HG03103 (cell line): ENCODE measurements at regions not wholly inside any gene's neighbourhood (a gene's known extent, or its start where the extent isn't known, plus 50 kb on each side); places are given as distances from the start of the nearest gene placed in this dataset.

Experiments
- ATAC-seq: cut with Tn5 transposase; IDR thresholded peaks from one replicate; pipeline ENCODE4 v1.9.1; 2021; ENCODE audit warnings: low read depth; ENCODE audit not compliant: unreplicated experiment

DNA sequence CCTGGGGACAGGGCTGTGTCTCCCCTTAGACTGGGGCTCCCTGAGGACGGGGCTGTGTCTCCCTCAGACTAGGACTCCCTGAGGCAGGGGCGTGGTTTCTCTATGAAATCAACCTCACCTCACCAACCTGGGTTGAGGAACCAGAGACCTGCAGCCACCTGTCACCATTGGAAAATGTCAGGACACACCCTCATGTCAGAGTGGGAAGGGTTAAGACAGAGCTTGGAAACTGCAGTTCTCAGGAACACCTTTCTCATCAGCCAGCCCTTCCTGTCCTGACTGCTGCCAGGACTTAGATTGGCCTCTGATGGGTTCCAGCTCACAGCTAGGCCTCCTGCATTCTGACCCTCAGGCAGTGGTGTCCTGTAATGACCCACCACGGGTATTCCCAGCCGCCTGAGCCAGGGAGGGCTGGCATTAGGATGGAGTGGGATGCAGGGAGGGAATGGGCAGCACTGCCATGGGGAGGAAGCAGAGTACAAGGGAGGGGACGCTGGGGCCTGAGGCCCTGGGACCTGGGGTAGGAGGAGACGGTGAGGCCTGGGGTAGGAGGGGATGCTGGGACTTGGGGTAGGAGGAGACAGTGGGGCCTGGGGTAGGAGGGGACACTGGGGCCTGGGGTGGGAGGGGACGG is 76.3 kb downstream of the MRPL14 start:
- no peak for ATAC-seq

DNA sequence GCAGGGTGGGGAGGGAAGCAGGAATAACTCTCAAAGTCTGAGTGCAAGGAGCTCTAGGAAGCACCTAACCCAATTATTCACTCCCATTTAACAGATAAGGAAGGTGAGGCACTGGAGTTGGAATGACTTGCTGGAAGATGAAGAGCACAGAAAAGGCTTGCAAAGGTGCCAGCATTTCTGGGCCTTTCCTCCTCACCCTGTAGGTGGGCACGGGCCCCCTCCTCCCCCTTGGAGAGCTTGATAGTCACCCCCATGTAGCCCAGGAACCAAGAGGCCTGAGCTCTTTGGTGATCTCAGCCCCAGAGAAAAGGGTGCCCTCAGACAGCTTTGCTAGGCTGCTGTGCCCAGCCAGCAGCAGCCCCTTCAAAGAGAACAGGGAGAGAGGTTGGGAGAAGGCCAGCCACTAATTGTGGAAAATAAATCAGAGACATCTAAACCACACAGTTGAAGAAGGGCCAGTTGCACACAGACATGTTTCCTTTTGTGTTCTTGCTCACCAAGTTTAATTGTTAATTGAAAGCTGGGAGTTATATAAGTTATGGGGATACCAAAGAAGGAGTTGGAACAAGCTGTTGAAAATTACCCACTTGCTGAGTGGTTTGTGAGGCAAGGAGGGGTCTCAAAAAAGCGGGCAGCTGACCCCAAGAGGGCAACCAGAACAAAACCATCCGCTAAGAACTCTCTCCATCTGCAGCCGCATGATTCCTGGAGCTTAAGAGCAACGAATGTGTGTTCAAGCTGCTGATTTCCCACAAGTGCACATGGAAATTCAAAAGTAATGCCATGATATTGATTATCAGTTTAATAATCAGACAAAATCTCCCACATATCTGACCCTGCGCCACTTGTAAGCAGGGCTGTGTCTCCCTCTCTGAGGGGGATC is 77.0 kb downstream of the MRPL14 start:
- ATAC-seq = no peak

DNA sequence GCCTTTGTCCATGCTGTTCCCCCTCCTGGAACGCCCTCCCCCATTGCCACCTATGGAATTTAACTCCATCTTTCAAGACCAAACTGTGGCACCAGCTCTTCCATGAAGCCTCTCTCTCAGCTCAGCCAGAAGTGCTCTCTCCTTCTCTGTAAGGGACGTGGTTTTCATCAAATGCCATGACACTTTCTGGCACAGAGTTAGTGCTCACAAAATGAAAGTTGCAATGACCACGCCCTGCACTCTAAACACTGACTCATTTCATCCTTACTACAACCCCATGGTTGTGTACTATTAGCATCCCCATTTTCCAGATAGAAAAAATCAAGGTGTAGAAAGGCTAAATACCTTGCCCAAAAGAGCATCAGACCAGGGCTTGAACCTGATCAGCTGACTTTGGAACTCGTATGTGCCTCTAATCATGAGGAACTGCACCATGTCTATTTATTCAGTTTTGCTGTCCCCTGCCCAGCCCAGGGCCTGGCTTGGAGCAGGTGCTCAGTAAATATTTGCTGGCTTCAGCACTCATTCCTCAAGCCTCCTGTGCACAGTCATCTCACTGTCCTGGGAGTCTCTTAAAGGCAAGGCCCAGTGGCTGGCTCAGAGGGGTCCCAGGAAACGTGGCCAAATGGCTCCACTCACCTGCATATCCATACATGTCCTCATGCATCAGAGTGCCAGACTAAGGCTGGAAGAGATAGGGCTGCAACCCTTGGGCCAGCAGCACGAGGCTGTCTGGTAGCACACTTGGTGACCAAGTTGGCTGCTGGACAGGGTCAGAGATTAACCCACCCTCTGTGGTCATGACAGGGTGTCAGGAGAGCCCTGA is 77.9 kb downstream of the MRPL14 start:
- ATAC-seq = no peak

DNA sequence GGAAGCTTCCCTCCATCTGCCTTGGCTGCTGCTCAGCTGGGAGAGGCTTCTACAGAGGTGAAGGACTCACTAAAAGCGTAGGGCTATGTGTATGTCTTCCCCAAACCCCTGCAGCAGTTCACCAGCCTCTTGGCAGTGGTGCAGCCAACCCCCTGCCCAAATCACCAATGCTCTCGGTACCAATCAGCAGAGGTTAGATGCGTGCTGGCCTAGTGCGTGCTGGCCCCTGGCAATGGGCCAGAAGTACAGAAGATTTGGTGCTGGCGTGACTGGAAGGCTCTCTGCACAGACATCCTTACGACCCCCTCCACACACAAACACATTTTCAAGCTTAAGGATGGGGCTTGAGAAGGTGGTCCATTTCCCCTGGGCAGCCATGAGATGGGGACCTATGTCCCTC is 79.0 kb downstream of the MRPL14 start:
- no peak for ATAC-seq

DNA sequence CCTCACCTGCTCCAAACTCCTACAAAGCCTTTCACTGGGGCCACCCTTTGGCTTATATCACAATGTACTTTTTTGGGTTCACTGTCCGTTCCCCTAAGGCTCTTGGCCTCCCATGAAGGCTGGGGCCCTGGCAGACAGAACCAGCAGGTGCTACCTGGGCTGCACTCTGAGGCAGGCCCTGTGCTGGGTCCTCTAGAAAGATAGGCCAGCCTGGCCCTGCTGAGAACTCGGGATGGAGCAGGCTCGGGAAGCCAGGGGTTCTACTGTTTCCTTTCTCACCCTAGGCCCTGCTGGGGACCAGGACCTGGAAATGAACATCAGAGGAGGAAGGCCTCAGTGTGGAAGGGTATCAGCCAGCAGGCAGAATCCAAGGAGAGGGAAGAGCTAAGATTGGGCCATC is 79.5 kb downstream of the MRPL14 start:
- ATAC-seq = no peak

DNA sequence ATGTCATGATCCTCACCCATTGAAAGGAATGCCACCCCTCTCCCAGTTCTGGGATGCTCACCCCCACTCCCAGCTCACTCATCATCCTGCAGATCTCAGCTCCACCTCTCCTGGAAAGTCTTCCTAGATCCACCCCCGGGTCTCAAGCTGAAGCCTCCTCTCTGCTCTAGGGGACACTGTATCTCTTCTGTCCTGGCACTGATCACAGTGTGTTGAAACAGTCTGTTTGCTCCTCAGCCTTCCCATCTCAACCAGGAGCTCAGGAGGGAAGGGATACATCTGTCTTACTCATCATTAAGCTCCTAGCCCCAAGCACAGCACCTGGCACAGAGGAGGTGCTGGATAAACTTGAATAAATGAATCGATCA is 80.1 kb downstream of the MRPL14 start:
- no peak for ATAC-seq

DNA sequence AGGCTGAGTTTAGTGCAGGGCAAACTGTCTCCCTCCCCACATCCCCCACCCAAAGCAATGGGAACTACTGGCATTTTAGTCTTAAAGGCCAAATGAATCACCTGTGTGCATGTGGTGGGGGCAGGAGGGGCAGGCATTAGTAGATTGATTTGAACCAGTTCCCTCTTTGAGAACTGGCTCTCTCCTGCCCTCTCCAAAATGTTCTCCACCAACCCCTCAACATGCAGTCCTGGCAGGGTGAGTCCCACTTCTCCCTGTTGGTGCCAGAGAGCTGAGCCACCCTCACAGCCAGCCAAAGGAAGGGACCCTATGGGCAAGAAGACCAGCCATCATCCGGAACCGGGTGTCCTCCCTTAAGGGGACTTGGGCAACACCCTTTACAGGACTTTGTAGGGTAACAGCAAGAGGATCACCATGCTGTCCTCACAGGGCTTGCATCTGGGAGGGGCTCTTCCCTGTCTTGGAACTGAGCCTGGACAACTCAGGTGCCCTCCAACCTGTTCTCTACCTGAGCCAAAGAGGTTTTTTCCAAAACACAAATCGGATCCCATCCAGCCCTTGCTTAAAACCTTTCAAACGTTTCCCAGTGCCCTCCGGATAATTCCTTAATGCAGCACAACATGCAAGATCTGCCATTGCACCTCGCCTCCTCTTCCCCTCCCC is 80.6 kb downstream of the MRPL14 start:
- no peak for ATAC-seq

DNA sequence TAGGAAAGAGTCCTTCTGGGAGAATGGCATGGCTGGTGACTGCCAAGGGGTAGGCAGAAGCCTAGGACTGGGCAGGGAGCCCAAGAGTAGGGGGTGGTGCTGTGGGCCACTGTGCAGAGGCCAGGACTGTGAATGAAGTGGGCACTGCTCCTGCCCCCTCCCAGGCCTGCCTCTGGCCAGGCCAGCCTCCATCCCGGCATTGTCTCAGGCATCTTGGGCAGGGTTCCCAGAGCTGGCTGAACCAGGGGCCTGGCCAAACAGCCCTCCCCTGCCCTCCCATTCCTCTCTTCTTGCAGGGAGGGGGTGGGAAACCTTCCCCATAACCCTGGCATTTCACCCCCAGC is 81.6 kb downstream of the MRPL14 start:
- ATAC-seq = no peak

DNA sequence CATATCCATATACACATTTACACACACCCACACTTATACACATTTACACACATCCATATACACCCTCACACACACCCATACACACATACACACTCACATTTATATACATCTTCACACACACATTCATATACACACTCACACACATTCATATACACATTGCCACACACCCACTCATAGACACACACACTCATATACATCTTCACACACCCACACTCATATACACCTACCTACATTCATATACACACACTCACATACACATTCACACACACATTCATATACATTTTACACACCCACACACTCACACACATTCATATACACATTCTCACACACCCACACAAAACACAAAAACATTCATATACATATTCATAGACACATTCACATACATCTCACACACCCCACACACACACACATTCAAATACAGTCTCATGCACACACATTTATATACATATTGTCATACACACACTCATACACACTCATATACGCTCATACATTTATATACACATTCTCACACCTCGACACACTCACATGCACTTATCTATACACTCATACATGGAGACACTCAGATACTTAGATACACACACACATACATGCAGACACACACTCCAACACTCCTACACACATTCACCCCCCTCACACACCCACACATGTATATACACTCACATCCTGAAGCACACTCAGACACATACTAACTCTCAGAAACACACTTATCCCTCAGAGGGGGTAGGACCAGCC is 82.1 kb downstream of the MRPL14 start:
- no peak for ATAC-seq

DNA sequence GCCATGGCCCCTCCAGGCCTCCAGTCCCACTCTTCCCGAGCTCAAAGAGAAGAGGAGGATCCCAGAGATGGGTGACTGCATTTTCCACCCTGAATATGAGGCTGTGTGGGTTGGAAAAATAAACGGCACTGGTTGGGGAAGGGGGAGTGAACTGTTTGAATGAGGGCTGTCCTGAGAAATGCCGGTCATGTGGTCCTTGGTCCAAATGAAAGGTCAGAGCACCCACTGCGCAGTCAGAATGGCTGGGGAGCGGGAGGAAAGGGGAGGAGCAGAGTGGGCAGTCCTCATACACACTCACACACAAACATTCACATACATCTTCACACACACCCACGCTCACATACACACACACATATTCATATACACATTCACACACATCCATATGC is 83.1 kb downstream of the MRPL14 start:
- ATAC-seq = no peak

DNA sequence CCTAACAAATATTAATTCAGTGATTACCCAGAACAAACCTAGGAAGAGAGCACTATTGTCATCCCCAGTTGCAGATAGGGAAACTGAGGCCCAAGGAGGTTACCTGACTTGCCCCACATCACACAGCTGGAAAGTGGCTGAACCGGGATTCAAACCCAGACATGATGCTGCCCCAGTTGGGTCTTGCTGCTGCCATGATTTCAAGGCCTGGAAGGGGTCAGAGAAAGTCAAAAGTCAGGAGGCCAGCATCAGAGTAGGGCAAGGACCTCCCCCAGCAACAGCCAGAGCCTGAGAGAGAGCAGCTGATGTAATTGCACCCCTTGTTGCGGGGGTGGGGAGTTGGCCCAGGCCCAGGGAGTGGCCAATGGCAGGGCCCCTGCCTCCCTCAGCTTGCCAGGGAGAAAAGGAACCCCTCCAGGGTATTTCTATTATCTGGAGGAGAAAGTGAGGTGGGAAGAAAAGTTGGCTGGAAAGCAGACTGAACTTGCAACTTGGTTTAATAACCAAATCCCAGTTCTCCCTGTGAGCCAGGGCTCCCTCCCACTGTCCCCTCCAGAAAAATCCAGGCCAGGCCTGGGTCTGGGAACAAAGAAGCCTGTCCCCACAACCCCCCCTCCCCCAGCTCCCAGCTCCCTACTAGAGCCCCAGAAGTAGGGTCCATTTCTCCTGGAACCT is 83.6 kb downstream of the MRPL14 start:
- no peak for ATAC-seq

DNA sequence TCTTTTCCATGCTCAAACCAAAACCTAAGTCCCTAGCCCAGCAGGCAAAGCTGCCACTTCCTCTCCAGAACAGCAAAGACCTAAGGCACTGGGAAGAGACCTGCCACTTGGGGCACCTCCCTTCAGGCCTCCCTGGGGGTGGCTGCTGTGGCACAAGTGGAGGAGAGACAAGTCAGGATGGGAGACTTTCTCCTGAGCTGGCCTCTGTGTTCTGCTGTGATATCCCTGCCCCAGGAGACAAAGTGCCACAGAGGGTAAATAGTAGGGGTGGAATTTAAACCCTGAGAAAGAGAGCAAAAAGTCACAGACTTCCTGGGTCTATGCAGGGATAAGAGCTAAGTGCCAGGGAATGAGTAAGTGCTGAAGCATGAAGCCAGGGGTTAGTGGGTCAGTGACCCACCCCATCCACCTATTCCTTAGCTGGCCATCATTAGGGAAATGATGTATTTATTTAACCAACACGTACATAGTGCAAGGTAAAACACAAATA is 84.2 kb downstream of the MRPL14 start:
- ATAC-seq = no peak

DNA sequence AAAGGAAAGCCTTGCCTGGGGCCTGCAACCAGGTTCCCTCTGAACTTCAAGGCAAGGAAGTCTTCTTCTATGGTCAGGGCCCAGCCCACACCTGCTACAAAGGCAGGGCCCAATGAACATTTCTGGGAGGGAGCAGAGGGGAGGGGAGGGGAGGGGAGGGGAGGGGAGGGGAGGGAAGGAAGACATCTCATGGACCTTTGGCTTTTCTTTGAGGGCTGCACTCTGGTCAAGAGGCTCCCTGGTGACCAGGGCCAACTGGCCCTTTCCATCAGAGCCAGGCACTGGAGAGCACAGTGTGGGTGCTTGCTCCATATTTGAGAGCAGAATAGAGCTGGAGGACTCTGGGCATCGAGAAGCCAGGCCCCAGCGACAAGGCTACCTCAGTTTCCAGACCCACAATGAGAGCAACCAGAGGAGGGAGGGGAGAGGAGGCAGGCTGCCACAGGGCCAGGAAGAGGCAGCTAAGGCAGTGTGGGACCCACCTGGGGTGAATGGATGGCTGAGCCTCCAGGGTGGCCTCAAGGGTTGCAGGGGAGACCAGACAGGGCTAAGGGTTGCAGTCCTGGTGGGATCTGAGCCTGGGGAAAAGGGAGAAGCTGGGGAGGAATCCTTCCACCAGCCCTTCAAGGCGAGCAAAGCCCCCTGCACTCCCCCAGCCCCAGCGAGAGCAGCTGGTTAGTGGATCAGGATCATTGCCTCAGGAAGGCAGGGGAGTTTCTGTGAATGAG is 84.8 kb downstream of the MRPL14 start:
- ATAC-seq = no peak

DNA sequence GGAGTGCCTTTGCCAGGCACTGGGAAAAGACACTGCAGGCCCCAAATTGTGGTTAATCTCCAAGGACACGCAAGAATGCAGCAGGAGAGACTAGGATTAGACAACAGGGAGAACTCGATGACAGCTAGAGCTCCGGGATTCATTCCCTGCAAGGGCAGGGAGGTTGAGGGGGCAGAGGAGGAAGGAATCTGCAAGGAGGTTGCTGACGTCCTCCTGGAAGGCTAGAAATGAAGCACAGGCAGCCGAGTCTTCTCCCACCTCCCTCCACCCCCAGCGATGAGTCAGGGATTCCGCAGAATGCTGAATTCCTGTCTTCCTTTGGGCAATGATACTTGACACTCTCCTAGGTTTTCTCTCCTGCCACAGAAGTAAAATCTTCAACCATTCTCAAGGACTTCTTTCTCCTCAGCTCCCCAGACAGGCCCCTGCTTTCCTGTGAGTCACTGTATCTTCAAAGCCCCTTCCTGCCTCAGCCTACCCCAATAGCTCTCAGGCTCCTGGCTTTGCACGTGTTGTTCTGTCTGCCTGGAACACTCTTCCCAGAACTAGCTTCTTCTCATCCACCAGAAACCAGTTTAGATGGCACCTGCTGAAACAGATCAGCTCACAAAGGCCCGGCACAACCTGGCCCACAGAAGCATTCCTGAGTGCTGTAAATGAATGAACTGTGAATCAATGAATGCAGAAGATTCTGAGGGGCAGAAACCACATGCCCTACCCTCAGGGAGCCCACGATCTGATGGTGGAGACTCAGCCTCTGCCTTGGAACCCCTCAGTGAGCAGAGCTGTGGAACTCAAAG is 85.6 kb downstream of the MRPL14 start:
- no peak for ATAC-seq

DNA sequence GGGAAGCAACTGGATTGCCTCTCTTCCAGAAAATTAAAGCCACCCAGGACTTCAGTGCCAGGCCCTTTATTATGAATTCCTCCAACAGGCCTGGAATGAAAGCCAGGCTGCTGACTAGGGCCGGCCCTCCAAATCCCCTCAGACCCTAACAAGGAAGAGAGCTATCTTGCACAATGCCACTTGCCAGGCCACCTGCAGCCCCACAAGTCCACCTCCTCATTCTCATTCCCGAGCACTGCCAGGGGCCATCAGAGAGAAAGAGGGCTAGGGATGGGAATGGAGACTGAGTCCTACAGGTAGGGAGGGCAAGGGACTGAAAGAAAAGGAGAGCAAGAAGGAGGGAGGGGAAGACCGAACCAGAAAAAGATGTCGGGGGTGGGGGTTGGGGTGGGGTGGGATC is 86.5 kb downstream of the MRPL14 start:
- no peak for ATAC-seq

DNA sequence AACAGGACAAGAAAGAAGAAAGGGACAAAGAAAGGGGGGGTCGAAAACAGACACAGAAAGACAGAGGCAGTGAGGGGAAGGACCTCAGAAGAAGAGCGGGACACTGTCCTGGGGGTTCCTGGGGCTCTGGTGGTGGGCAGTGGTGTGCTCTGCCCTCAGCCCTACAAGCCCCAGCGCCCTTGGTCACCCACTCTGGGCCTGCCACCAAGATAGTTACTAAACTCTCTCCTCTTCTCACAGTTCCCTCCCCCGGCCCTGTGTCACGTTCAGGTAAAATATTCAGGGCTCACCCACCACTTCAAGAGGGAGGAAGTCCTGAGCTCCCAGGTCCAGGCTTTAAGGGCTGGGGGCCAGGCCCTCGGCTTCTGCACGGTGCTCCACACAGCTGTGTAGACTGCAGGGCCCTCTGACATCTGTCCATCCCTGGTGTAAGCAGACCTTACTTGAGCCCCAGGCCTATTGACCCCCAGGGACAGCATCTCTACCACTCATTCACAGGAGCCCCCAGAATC is 87.4 kb downstream of the MRPL14 start:
- no peak for ATAC-seq

DNA sequence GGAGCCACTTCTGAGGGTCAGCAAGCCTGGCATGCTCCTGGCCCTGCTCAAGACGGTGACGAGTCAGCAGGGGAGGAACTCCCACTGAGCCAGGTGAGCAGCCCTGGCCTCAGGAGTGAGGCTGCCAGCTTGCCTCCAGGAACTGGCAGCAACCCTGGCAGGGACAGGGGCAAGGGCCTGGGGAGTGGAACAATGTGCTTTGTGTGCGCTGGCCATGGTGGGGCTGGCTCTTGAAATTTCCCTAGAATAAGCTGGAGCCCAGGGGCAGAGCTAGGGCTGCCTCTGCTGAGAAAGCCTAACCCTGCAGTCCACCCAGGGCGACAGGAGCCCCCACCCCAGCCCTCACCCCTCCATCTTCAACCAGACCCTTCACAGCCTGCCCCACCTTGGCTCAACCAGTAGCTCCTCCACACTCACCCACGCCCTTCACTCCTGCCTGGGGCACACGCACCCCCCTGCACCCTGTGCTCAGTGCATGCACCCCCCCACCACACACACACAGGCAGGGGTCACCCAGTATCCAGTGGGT is 88.0 kb downstream of the MRPL14 start:
- no peak for ATAC-seq
